Sigmoid colon (tissue), 6 donors: ENCODE measurements at regions not wholly inside any gene's neighbourhood (a gene's known extent, or its start where the extent isn't known, plus 50 kb on each side); places are given as distances from the start of the nearest gene placed in this dataset.

Experiments
- DNase-seq: peaks from one replicate; pipeline ENCODE4 v3.0.0-alpha.2; 2019
- H3K27ac ChIP-seq, 4 donors: fragments of 200-600 bp; sonication (generic); one replicate each; pipeline ENCODE4 v1.5.1; 2016 to 2019; ENCODE audit warnings: mild to moderate bottlenecking in 1 of 4
- H3K27me3 ChIP-seq, 3 donors: fragments of 200-600 bp; sonication (generic); one replicate each; pipeline ENCODE4 v1.5.1; 2019; ENCODE audit warnings: mild to moderate bottlenecking in 1 of 3
- H3K36me3 ChIP-seq, 4 donors: fragments of 200-600 bp; sonication (generic); one replicate each; pipeline ENCODE4 v1.5.1; 2016 to 2019
- H3K4me1 ChIP-seq, 4 donors: fragments of 200-600 bp; sonication (generic); one replicate each; pipeline ENCODE4 v1.5.1; 2017 to 2019
- H3K4me3 ChIP-seq, 4 donors: fragments of 200-600 bp; sonication (generic); one replicate each; pipeline ENCODE4 v1.5.1; 2017 to 2019; ENCODE audit warnings: mild to moderate bottlenecking in 2 of 4, moderate library complexity in 1 of 4
- H3K9me3 ChIP-seq, 4 donors: fragments of 200-600 bp in 3 of 4; sonication (generic) in 3 of 4; one replicate each; pipeline versions ENCODE4 v1.5.1 to v1.6.1; 2013 to 2019
- CTCF ChIP-seq, 4 experiments: fragments of 450-650 bp in 3 of 4; fragments of 200-600 bp in 1 of 4; IDR thresholded peaks; one replicate each; pipeline ENCODE4 v1.5.1; 2016 to 2019; ENCODE audit warnings: antibody characterized with exemption in 4 of 4, mild to moderate bottlenecking in 3 of 4, moderate library complexity in 2 of 4
- EP300 ChIP-seq, 4 donors: sonication (generic); formaldehyde crosslinking; IDR thresholded peaks; one replicate each; pipeline ENCODE4 v1.6.1; 2017; ENCODE audit warnings: antibody characterized with exemption in 4 of 4
- POLR2A ChIP-seq, 2 donors: fragments of 450-650 bp; IDR thresholded peaks; one replicate each; pipeline ENCODE4 v1.6.1; 2016; ENCODE audit warnings: antibody characterized with exemption in 2 of 2, mild to moderate bottlenecking in 2 of 2, moderate library complexity in 2 of 2
- POLR2AphosphoS5 ChIP-seq, 4 donors: sonication (generic); formaldehyde crosslinking; IDR thresholded peaks; one replicate each; pipeline ENCODE4 v1.6.1; 2017; ENCODE audit warnings: antibody characterized with exemption in 4 of 4
- WGBS, 2 donors: extraction: QIAGEN DNeasy Blood & Tissue Kit; methylation state at CpG; one replicate each; pipeline ENCODE4 v1.1.7; 2013; 5-methylcytosine and 5-hydroxymethylcytosine counted together
- intact Hi-C: fragments of 100-400 bp; cut with DNase I; formaldehyde crosslinking; loops from one replicate; pipeline ENCODE4 v1.15.1; 2023
- donor health status: healthy with polysubstance abuse.
- donor health status: healthy.

GRCh38 chr6:92635553-92636153 lies 783.7 kb downstream of the EPHA7 start:
- H3K36me3 ChIP-seq, result no peaks in the 10 kb centered on the region
- intact Hi-C loops, result loop anchor here (2.0 kb wide), 1 partner anchor 25 kb away; no protein-coding TSS in a partner anchor
- no peaks in the 10 kb centered on the region for H3K9me3 ChIP-seq
- H3K4me3 ChIP-seq, result no peak overlapping the region
- H3K27ac ChIP-seq, result no peak overlapping the region
- no peaks in the 10 kb centered on the region for H3K27me3 ChIP-seq
- peaks cover 0 to 2% (median 0%) of the 10 kb centered on the region in 4 donors for H3K4me1 ChIP-seq
- no peak for DNase-seq
- 78 to 89% methylated on average over 3 of the region's 3 CpGs for WGBS, 2 donors
- TF ChIP-seq POLR2AphosphoS5 (IDR thresholded peaks at IDR 0.05), result no peak
- TF ChIP-seq EP300 (IDR thresholded peaks at IDR 0.05), result no peak

- WGBS, 2 donors, result 55 to 61% methylated on average over 3 of the region's 3 CpGs
- no peaks in the 10 kb centered on the region for H3K9me3 ChIP-seq
- no peaks in the 10 kb centered on the region for H3K27me3 ChIP-seq
- no peak for DNase-seq
- intact Hi-C loops, result no loop called here
- no peak for TF ChIP-seq EP300 (IDR thresholded peaks at IDR 0.05)
- TF ChIP-seq POLR2A (IDR thresholded peaks at IDR 0.05), result no peak
- no peak for TF ChIP-seq CTCF (IDR thresholded peaks at IDR 0.05)
- no peak for TF ChIP-seq POLR2AphosphoS5 (IDR thresholded peaks at IDR 0.05)
- H3K4me3 ChIP-seq, result no peak overlapping the region
- no peak overlapping the region for H3K27ac ChIP-seq
- H3K4me1 ChIP-seq, result no peaks in the 10 kb centered on the region
- no peaks in the 10 kb centered on the region for H3K36me3 ChIP-seq
These were observed 784.8 kb downstream of the EPHA7 start for GRCh38 chr6:92634561-92634960.

- TF ChIP-seq POLR2AphosphoS5 (IDR thresholded peaks at IDR 0.05) (no peak), CTCF (IDR thresholded peaks at IDR 0.05) (no peak), EP300 (IDR thresholded peaks at IDR 0.05) (no peak), POLR2A (IDR thresholded peaks at IDR 0.05) (no peak)
- intact Hi-C loops, result no loop called here
- no peak overlapping the region for H3K4me3 ChIP-seq
These were observed 795.9 kb downstream of the EPHA7 start for GRCh38 chr6:92623431-92623830.

GRCh38 chr6:92617721-92618120 lies 801.6 kb downstream of the EPHA7 start:
- Histone ChIP-seq H3K36me3 (no peaks in the 10 kb centered on the region), H3K27ac (no peak overlapping the region), H3K27me3 (no peaks in the 10 kb centered on the region), H3K4me1 (no peaks in the 10 kb centered on the region), H3K9me3 (no peaks in the 10 kb centered on the region), H3K4me3 (no peak overlapping the region)
- TF ChIP-seq POLR2AphosphoS5 (IDR thresholded peaks at IDR 0.05), result no peak
- TF ChIP-seq POLR2A (IDR thresholded peaks at IDR 0.05), result no peak
- TF ChIP-seq CTCF (IDR thresholded peaks at IDR 0.05), result no peak
- no peak for TF ChIP-seq EP300 (IDR thresholded peaks at IDR 0.05)
- intact Hi-C loops, result no loop called here
- DNase-seq, result no peak
- 66 to 79% methylated on average over 3 of the region's 3 CpGs for WGBS, 2 donors

More at GRCh38 chr6:92623431-92623830, 795.9 kb downstream of the EPHA7 start:
- Histone ChIP-seq H3K27me3 (no peaks in the 10 kb centered on the region), H3K36me3 (no peaks in the 10 kb centered on the region), H3K27ac (no peak overlapping the region), H3K9me3 (no peaks in the 10 kb centered on the region), H3K4me1 (no peaks in the 10 kb centered on the region)
- no peak for DNase-seq
- WGBS, 2 donors, result 79 to 93% methylated on average over 2 of the region's 2 CpGs

- no peak for DNase-seq
- intact Hi-C loops, result no loop called here
- H3K27ac ChIP-seq, result no peak overlapping the region
- H3K4me3 ChIP-seq, result no peak overlapping the region
- H3K27me3 ChIP-seq, result no peaks in the 10 kb centered on the region
- H3K36me3 ChIP-seq, result no peaks in the 10 kb centered on the region
- no peaks in the 10 kb centered on the region for H3K9me3 ChIP-seq
- 65 to 77% methylated on average over 5 of the region's 5 CpGs for WGBS, 2 donors
- TF ChIP-seq POLR2AphosphoS5 (IDR thresholded peaks at IDR 0.05), result no peak
- no peaks in the 10 kb centered on the region for H3K4me1 ChIP-seq
These were observed 810.6 kb downstream of the EPHA7 start for GRCh38 chr6:92608751-92609150.

- 79 to 89% methylated on average over 2 of the region's 2 CpGs for WGBS, 2 donors
These were observed 826.2 kb downstream of the EPHA7 start for GRCh38 chr6:92593201-92593600.

More at GRCh38 chr6:92593201-92593600, 826.2 kb downstream of the EPHA7 start:
- no peaks in the 10 kb centered on the region for H3K9me3 ChIP-seq
- H3K27me3 ChIP-seq, result no peaks in the 10 kb centered on the region
- H3K4me3 ChIP-seq, result no peak overlapping the region
- peaks cover 0 to 5% (median under 1%) of the 10 kb centered on the region in 4 donors for H3K4me1 ChIP-seq
- no peak overlapping the region for H3K27ac ChIP-seq
- no peaks in the 10 kb centered on the region for H3K36me3 ChIP-seq
- TF ChIP-seq POLR2AphosphoS5 (IDR thresholded peaks at IDR 0.05) (no peak), EP300 (IDR thresholded peaks at IDR 0.05) (no peak)
- intact Hi-C loops, result no loop called here
- no peak for DNase-seq
